Esophagus muscularis mucosa (tissue), 4 donors: ENCODE measurements at regions not wholly inside any gene's neighbourhood (a gene's known extent, or its start where the extent isn't known, plus 50 kb on each side); places are given as distances from the start of the nearest gene placed in this dataset.

Experiments used
- DNase-seq: peaks from one replicate; pipeline ENCODE4 v3.0.0-alpha.2; 2017; ENCODE audit errors: extremely low spot score
- H3K27ac ChIP-seq, 4 donors: fragments of 200-600 bp; sonication (generic); replicated peaks in 1 of 4; 1 replicate in 3 of 4; 2 replicates in 1 of 4; pipeline ENCODE4 v1.5.1; 2016 to 2019; ENCODE audit warnings: mild to moderate bottlenecking in 1 of 4
- H3K27me3 ChIP-seq, 4 donors: fragments of 200-600 bp; sonication (generic); one replicate each; pipeline versions ENCODE4 v1.5.1 to v1.6.0; 2016 to 2019
- H3K36me3 ChIP-seq, 4 donors: fragments of 200-600 bp; sonication (generic); one replicate each; pipeline ENCODE4 v1.5.1; 2016 to 2019
- H3K4me1 ChIP-seq, 4 donors: fragments of 200-600 bp; sonication (generic); one replicate each; pipeline ENCODE4 v1.5.1; 2016 to 2019
- H3K4me3 ChIP-seq, 4 donors: fragments of 200-600 bp; sonication (generic); 1 replicate in 2 of 4; 2 replicates in 2 of 4; pipeline ENCODE4 v1.5.1; 2016 to 2019; ENCODE audit warnings: mild to moderate bottlenecking in 4 of 4, moderate library complexity in 1 of 4
- H3K9me3 ChIP-seq, 4 donors: fragments of 200-600 bp; sonication (generic); 1 replicate in 3 of 4; 2 replicates in 1 of 4; pipeline ENCODE4 v1.5.1; 2016 to 2019
- CTCF ChIP-seq, 3 experiments: fragments of 200-600 bp in 2 of 3; fragments of 450-650 bp in 1 of 3; sonication (generic) in 2 of 3; IDR thresholded peaks; one replicate each; pipeline ENCODE4 v1.5.1; 2017 to 2019; ENCODE audit warnings: antibody characterized with exemption in 3 of 3, mild to moderate bottlenecking in 2 of 3, moderate library complexity in 1 of 3
- EP300 ChIP-seq: sonication (generic); formaldehyde crosslinking; IDR thresholded peaks from one replicate; pipeline ENCODE4 v1.6.1; 2017; ENCODE audit warnings: antibody characterized with exemption
- POLR2A ChIP-seq: fragments of 450-650 bp; IDR thresholded peaks from one replicate; pipeline ENCODE4 v1.6.1; 2017; ENCODE audit warnings: antibody characterized with exemption, moderate library complexity, mild to moderate bottlenecking, low read depth
- POLR2AphosphoS5 ChIP-seq, 2 donors: sonication (generic); formaldehyde crosslinking; IDR thresholded peaks; one replicate each; pipeline ENCODE4 v1.6.1; 2017; ENCODE audit warnings: antibody characterized with exemption in 2 of 2
- WGBS: methylation state at CpG from one replicate; pipeline ENCODE4 v1.1.5; 2018; 5-methylcytosine and 5-hydroxymethylcytosine counted together
- intact Hi-C: fragments of 100-400 bp; cut with DNase I; formaldehyde crosslinking; loops from one replicate; pipeline ENCODE4 v1.15.1; 2023

- 79% methylated on average over 9 of the region's 10 CpGs for WGBS
- Histone ChIP-seq H3K4me1 (peaks cover 4 to 9% (median 8%) of the 10 kb centered on the region in 4 donors), H3K27me3 (peaks cover 0 to 32% (median 0%) of the 10 kb centered on the region in 4 donors), H3K36me3 (no peaks in the 10 kb centered on the region), H3K9me3 (no peaks in the 10 kb centered on the region), H3K4me3 (no peak overlapping the region), H3K27ac (no peak overlapping the region)
- intact Hi-C loops = no loop called here
- TF ChIP-seq POLR2A (no peak), CTCF (IDR thresholded peaks at IDR 0.05) (no peak), EP300 (no peak), POLR2AphosphoS5 (IDR thresholded peaks at IDR 0.05) (no peak)
- no peak for DNase-seq
These were observed 80.6 kb upstream of the RTL6 start for GRCh38 chr22:44578516-44579230.

GRCh38 chr22:44578110-44578457, 80.1 kb upstream of the RTL6 start:
- no peak for DNase-seq
- intact Hi-C loops = no loop called here
- WGBS = 67% methylated on average over 1 of the region's 3 CpGs

GRCh38 chr22:44577391-44578109, 79.5 kb upstream of the RTL6 start:
- H3K36me3 ChIP-seq = no peaks in the 10 kb centered on the region
- H3K4me1 ChIP-seq = peaks cover 5 to 9% (median 8%) of the 10 kb centered on the region in 4 donors
- 76% methylated on average over 26 of the region's 26 CpGs for WGBS
- H3K4me3 ChIP-seq = no peak overlapping the region
- intact Hi-C loops = no loop called here
- TF ChIP-seq POLR2A (no peak), CTCF (IDR thresholded peaks at IDR 0.05) (no peak), EP300 (no peak), POLR2AphosphoS5 (IDR thresholded peaks at IDR 0.05) (no peak)
- no peak for DNase-seq
- peaks cover 0 to 22% (median 0%) of the 10 kb centered on the region in 4 donors for H3K27me3 ChIP-seq
- no peak overlapping the region for H3K27ac ChIP-seq
- H3K9me3 ChIP-seq = no peaks in the 10 kb centered on the region

More at GRCh38 chr22:44578110-44578457, 80.1 kb upstream of the RTL6 start:
- Histone ChIP-seq H3K27ac (no peak overlapping the region), H3K4me1 (peaks cover 5 to 9% (median 8%) of the 10 kb centered on the region in 4 donors), H3K9me3 (no peaks in the 10 kb centered on the region), H3K27me3 (peaks cover 0 to 26% (median 0%) of the 10 kb centered on the region in 4 donors), H3K36me3 (no peaks in the 10 kb centered on the region), H3K4me3 (no peak overlapping the region)
- no peak for TF ChIP-seq EP300
- TF ChIP-seq POLR2AphosphoS5 (IDR thresholded peaks at IDR 0.05) = no peak
- no peak for TF ChIP-seq CTCF (IDR thresholded peaks at IDR 0.05)
- TF ChIP-seq POLR2A = no peak

GRCh38 chr22:44576311-44577260, 78.6 kb upstream of the RTL6 start:
- intact Hi-C loops = no loop called here
- Histone ChIP-seq H3K27me3 (peaks cover 0 to 16% (median 0%) of the 10 kb centered on the region in 4 donors), H3K4me1 (peaks cover 5 to 9% (median 8%) of the 10 kb centered on the region in 4 donors), H3K36me3 (no peaks in the 10 kb centered on the region), H3K4me3 (no peak overlapping the region), H3K9me3 (no peaks in the 10 kb centered on the region), H3K27ac (no peak overlapping the region)
- DNase-seq = no peak
- TF ChIP-seq CTCF (IDR thresholded peaks at IDR 0.05) (no peak), EP300 (no peak), POLR2A (no peak), POLR2AphosphoS5 (IDR thresholded peaks at IDR 0.05) (no peak)
- WGBS = 86% methylated on average over 13 of the region's 15 CpGs
